GM23338 (cell line): ENCODE measurements at regions not wholly inside any gene's neighbourhood (a gene's known extent, or its start where the extent isn't known, plus 50 kb on each side); places are given as distances from the start of the nearest gene placed in this dataset.

Experiments
- EZH2 ChIP-seq: fragments of 200-600 bp; sonication (generic); IDR thresholded peaks from one replicate; pipeline ENCODE4 v1.8.0; 2017; ENCODE audit warnings: antibody characterized with exemption, mild to moderate bottlenecking, low read depth; ENCODE audit not compliant: unreplicated experiment
- EZH2phosphoT487 ChIP-seq: fragments of 200-600 bp; sonication (generic); IDR thresholded peaks from one replicate; pipeline ENCODE4 v1.8.1; 2018; ENCODE audit warnings: antibody characterized with exemption; ENCODE audit not compliant: unreplicated experiment
- JUNB ChIP-seq: IDR thresholded peaks from one replicate; pipeline ENCODE4 v1.6.1; 2016; ENCODE audit warnings: antibody characterized with exemption; ENCODE audit not compliant: unreplicated experiment
- STAT1 ChIP-seq: IDR thresholded peaks from one replicate; pipeline ENCODE4 v1.6.1; 2016; ENCODE audit warnings: antibody characterized with exemption; ENCODE audit not compliant: unreplicated experiment
- TF ChIP-seq, protein P1 (sequence below), 2 experiments: fragments of 200-600 bp in 1 of 2; sonication (generic) in 1 of 2; conservative IDR thresholded peaks; 2 replicates each; pipeline versions ENCODE4 v1.5.1 to v1.6.1; 2016 to 2017; ENCODE audit warnings: antibody characterized with exemption in 2 of 2, low read depth in 2 of 2, mild to moderate bottlenecking in 2 of 2, moderate library complexity in 1 of 2

DNA sequence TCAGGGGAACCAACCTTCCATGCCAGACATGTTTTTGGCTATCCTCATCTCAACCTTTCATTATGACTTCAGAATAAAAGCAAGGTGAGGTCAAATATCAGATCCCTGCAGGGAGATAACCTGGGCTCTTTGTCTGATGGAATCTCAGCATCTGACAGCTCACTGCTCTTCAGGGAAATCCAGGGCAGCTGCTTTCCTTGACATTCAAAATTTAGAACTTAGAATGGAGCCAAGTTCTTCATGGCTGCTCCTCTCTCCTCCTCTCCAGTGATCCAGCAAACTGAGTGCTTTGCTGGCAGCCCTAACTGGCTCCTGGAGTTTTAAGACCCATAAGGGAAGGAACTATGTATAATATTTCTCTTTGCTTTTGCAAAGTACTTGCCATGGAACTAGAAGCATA is 716.3 kb downstream of the TSN start:
- TF ChIP-seq, protein P1, sequence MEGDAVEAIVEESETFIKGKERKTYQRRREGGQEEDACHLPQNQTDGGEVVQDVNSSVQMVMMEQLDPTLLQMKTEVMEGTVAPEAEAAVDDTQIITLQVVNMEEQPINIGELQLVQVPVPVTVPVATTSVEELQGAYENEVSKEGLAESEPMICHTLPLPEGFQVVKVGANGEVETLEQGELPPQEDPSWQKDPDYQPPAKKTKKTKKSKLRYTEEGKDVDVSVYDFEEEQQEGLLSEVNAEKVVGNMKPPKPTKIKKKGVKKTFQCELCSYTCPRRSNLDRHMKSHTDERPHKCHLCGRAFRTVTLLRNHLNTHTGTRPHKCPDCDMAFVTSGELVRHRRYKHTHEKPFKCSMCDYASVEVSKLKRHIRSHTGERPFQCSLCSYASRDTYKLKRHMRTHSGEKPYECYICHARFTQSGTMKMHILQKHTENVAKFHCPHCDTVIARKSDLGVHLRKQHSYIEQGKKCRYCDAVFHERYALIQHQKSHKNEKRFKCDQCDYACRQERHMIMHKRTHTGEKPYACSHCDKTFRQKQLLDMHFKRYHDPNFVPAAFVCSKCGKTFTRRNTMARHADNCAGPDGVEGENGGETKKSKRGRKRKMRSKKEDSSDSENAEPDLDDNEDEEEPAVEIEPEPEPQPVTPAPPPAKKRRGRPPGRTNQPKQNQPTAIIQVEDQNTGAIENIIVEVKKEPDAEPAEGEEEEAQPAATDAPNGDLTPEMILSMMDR (conservative IDR thresholded peaks at IDR 0.05; ENCODE audit: low read depth in 2 of 2) = no peak
- TF ChIP-seq EZH2 (no peak), EZH2phosphoT487 (no peak), JUNB (no peak), STAT1 (no peak)
